ENCODE measurements at regions not wholly inside any gene's neighbourhood (a gene's known extent, or its start where the extent isn't known, plus 50 kb on each side); places are given as distances from the start of the nearest gene placed in this dataset.

DNA sequence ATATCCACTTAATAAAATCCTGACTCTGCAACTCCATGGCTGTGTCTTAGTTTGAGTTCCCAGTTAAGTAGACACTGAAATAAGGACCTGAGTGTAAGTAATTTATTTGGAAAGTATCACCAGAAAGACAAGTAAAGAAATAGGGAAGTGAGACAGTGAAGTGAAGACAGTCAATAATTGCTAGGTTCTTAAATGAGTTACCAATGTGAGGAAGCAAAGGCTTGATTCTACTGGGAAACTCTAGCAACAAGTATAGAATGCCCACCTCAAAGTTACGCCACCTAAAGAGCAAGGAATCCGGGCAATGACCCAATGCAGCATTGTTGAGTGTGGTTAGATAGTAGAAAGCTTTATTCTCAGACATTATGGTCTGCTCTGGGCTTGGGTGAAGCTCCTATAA, 383.9 kb downstream of the TLR4 start:
- no peak for DNase-seq

DNA sequence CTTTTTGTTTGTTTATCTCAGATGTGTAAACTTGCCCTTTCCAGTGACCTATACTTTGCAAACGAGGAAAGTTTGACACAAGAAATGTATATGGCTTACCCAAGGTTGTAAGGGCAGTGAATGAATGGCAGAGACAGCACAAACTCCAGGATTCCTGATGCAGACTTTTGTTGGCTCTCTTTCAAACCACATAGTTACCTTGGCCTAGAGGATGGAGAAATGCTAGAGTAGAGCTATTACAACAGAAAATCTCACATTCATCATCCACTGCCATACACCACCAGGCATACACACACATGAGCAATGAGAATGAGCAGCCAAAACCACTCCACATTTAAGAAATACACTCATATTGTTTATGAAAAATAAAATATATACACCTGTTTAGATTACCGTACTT, 387.0 kb downstream of the TLR4 start:
- no peak for DNase-seq

DNA sequence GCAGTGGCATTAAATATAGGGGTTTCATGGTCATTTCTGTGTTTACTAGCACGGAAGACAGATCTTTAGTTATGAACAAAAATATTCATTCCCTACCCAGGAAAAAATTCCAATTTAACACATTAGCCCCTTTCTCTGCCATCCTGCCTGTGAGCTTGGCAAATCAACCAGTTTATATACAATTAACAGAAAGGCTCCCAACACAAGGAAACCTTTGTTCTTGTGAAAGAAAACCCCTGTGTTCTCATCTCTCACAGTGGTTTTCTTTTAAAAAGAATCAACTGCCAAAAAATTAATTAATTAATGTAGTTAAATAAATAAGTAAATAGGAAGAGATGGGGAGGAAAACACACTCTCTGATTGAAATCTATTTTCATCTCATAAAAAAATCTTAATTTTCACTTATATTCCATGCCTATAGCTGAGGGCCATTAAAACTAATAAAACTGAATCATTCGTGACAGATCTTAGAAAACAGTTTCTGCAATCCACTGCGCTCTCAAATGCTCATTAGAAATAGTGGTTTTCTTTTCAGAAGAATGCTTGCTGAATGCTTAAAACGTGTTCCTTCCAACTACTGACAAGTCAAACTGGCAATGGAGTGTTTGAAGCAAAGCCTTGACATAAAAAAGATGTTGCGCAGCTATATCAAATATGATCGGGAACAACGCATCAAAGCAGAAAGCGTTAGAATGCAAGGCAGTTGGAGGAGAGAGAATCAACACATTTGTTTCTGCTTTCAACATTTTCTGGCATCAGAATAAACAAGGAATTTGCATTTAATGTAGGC, 387.7 kb downstream of the TLR4 start:
- DNase-seq = no peak

DNA sequence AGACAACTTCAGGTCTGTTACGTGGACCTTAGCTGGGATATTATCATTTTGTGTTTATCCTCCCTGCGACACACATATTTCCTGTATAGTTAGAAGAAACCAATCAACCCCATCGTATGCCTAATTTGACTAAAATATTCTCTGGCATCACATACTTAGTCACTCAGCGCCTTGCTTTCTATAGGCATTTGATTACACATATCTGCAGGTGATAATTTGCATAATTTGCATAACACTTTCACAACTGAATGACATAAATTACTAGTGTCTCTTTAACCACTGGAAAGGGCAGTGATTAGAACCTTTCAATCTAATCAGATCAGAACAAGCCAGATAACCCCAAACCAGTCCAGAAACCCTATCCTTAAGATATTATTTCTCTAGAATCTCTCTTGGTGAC, 390.2 kb downstream of the TLR4 start:
- DNase-seq = no peak

DNA sequence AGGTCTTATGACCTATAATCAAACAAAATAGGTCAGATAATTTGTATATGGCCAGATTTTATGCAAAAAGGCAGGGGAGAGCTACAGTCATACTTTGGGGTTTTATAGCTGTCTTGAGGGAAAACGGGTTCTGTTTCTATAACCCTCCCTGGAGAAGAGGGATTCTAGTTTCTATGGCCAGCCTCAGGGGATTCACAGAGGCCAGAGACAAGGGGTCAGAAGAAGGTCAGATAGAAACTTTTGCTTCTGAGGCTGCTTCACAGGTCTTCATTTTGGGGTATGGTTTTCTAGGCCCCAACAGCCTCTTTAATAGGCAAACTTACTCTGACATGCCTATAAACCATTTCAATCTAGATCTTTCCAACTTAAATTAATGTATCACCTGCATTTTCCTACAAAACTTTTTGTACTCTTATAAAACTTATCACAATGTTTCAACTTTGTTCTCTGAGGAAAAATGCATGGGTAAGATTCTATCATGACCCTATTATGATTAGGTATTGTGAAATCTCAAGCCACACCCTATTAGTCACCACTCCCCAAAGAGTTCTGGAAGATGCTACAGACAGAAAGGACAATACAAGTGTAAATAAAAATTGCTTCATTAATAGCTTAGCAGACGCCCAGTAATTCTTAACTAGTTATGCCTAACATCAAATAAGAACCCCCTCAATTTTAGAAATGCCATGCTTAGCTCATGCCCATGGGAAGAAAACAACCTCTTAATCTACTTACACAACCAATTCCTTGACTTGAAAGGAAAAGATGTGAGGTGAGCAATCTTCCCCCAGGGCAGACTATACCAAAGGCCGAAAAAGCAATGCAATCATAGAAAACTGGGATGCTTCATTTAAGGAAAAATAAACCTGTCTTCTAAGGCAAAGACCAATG, 396.6 kb downstream of the TLR4 start:
- no peak for DNase-seq

DNA sequence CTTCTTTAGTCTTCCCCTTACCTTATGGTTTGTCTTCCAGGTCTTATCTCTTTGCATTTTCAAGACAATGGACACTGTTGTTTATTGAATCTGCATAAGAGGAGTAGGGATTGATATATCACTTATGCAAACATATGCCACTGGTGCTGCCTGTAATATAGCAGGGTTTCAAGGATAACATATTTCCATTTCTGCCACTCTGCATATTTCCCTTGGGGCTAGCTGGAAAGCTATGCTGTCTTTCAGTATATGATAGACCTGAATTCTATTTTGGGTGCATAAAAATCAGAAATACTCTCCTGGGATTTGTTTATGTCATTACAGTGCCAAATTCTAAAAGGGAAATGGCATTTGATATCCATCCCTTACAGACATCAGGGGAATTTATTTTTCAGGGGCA, 400.2 kb downstream of the TLR4 start:
- DNase-seq = no peak

DNA sequence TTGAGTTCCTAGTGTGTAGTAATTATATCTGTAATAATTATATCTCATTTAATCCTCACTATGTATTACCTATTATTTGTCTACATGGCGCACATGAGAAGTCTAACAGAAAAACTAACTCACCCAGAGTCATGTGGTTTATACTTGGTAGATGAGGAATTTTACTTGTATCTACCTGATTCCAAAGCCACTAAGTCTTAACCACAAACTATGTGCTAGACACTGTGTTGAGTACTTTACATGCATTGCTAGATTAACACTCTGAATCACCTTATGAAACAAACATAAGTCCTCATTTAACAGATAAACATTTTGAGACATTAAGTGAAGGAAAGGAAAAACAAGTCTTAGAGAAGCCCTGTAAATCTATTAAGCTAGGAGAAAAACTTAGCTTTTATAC, 404.8 kb downstream of the TLR4 start:
- DNase-seq = no peak

DNA sequence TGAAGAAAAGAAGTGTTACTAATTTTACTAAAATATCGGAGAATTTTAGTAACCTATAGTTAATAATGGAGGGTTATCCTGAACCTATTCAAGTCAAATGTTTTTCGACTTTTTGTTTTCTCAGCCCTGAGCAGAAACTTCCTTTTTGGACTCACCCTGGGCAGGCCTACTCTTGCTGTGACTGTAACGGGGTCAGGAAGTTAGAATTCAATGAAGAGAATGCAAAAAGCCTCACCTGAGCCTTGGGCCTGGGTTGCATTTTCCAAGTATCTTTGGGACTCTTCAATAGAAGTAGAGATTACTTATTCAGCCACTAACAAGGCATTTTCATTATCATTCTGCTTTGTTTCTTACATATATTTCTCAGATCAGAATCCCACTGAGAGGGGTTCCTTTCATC, 405.3 kb downstream of the TLR4 start:
- DNase-seq = no peak

DNA sequence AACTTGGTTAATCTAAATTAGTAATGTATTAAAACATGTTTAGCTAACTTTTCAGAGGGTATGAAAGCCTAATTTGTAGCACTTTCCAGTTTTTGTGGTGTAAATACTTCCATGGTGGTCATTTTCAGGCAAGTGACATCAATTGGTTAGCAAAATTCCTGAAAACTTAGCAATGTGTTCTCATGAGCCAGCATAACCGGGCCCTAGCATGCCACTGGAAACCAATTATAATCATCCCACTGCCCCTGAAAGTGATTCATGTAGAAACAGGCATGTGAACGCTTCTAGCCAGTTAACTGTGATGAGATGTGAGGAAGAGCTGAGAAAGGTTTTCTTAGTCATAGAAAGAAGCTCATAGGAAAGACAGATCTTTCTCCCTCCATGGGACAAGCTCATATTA, 417.2 kb downstream of the TLR4 start:
- no peak for DNase-seq

DNA sequence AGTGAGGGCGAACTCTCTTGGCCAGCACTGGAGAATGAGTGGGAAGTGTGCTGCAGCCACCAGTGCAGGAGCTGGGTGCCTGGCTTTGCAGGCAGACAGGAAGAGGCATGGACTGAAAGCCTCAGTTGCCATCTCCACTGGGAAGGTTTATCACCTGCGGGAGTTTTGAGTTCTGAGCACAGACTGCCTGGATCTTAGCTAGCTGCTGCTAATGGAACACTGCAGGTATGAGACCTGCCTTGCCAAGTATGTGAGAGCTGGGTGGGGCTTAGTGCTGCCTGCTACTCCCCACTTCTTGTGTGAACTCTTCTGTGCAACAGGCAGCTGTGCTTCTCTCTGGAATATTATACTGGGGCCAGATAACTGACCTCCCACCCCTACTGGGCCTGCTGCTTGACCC, 424.1 kb downstream of the TLR4 start:
- no peak for DNase-seq

DNA sequence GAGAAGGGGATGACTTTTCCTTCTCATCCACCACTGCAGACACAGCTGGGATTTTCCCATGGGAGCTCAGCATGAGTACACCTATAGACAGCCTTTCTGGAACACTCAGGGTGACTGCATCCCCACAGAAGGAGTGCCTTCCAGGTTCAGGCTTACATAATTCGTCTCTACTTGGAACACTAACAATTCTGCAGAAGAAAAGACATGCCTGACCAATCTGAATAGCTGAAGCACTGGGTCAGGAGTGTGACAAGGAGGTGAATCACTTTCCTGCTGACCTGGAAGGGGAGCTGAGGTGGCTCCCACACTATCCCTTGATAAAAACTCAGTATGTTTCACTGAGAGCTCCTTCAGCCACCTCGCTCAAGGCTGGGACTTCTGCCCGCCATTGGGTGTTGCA, 425.3 kb downstream of the TLR4 start:
- DNase-seq = no peak

DNA sequence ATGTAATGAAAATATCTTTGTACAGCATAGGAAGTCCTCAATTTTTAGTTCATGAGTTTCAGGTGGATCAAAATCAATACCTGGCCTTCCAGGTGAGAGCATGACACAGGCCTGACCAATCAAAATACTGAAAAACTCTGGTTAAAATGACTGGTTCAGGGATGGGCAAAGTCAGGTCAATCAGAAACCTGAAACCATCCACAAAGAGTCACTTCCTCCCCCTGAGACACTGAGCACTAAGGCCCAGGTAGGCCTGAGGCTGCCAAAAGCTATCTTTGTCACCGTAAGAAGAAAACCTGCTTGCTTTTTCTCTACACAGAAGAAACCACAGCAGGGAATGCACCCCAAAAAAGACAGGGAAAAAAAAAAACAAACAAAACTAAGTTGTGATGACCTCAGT, 444.8 kb downstream of the TLR4 start:
- no peak for DNase-seq

DNA sequence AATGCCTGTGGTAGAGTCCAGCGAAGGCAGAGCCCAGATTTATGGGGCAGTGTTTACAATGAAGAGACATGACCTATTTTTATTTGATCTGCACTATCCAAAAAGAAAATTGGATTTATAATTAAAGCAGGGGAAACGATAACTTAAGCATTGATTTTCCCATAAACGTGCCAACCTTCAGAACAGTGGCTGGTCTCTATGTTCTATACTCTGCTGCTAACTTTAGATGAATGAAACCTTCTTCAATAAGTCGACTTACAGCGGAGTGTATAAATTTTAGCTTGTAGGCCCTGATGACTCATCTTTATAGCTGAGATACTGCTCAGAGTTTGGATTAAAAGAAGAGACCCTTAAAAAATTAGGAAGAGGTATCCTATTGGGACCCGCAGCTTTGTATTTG, 452.6 kb downstream of the TLR4 start:
- no peak for DNase-seq

DNA sequence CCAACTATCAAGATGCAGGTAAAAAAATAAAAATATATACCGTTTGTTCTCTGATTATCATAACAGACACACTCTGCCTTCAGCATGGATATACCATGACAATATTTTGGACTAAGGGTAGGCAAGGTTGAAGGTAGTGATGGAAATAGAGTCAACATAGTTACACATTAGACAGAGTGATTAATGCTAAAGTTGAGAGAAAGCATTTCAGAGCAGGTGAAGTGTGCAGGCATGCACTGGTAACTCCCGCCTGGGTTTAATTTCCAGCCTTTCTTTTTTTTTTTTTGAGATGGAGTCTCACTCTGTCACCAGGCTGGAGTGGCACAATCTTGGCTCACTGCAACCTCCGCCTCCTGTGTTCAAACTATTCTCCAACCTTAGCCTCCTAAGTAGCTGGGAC, 458.5 kb downstream of the TLR4 start:
- no peak for DNase-seq

DNA sequence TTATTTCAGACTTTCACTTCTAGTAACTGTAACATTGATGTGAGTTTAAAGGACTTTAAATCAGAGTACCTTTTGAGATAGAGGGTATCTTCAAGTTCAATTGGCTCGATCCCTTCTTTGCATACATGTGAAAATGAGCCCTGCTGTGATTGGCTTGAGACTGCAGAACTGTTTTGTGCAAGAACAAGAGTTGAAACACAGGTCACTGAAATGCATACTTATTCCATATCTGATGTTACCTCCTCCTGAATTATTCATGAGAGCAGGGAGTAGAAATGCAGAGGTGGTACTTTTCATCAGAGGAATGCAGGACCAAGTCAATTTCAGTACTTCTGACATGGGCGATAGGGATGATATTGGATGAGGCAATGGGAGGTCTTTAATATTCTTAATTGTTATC, 459.5 kb downstream of the TLR4 start:
- DNase-seq = no peak

DNA sequence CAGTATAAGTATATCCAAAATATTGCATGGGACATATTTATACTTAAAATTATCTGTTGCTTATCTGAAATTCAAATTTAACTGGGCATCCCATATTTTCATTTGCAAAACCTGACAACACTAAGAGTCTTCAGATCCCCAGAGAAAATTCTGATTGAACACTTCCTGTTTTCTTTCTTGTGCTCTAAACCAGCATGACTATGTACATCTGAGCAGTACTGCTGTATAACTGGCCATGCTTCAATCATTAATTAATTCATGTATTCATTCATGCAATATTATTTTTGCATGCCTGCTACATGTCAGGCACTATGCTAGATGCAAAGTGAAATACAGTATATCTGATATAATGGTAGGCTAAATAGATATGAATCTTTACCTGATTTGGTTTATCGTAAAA, 461.2 kb downstream of the TLR4 start:
- DNase-seq = no peak

DNA sequence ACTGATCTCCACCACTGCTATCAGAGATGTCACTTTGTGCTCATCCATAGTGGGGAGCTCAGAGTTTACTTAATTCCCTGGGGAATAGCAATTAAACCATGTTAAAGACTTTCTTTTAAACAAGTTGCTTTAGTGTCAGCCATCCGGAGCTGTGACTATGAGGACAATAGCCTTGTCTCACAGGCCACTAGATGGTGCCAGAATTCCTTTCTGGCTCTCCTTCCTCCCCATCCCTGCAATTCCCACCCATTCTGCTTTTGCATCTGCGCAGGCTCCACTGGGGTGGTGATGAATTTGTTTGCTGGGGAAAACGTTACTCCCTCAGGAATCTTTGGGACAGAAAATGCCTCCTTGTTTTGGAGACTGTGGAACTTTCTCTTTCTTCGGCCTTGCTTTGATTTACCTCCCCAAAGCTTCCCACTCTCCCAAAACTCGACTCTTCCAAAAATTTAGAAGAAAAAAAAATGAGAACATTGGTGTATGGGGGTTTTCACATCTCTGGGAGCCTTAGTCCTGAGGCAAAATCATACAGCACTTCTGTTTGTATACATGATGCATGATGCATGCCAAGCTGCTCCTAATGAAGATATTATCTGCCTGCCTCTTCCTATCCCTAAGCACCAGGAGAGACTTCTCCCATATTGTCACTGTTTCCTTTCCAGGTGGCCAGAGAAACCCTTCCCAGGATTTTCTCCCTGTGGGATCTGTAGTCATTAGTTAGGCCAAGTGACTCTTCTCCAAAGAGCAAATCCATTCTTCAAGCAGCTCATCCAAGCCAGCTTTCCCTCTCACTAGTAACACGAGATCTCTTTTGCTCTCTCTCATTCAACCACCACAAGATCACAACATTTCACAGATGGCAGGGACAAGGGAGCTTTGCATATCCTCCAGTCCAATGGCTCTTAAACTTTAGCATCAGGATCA, 466.1 kb downstream of the TLR4 start:
- DNase-seq = no peak

DNA sequence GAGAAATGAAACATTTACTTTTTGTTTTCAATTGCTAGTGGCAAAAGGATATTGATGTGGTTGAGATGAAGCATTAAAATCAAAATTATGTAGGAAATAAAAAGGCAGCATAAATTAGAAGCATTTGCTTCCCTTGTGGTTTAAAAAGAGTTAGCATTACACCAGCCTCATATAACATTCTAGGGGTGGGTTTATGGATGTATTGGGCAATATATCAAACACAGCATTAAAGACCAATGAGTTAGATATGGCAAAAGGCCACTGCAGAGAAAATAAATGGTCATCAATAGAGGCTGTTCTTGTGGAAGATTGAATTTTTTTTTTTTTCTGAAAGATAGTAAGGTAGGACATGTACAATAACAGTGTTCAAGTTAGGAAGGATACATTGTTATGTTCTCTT, 473.0 kb downstream of the TLR4 start:
- no peak for DNase-seq

DNA sequence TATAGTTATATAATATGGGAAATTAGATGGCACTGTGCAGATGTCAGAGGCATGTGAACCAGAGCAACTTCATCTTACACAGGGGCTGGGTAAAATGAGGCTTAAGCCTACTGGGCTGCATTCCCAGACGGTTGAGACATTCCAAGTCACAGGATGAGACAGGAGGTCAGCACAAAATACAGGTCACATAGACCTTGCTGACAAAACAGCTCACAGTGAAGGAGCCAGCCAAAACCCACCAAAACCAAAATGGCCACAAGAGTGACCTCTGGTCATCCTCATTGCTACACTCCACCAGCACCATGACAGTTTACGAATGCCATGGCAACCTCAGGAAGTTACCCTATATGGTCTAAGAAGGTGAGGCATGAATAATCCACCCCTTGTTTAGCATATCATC, 479.4 kb downstream of the TLR4 start:
- DNase-seq = no peak

DNA sequence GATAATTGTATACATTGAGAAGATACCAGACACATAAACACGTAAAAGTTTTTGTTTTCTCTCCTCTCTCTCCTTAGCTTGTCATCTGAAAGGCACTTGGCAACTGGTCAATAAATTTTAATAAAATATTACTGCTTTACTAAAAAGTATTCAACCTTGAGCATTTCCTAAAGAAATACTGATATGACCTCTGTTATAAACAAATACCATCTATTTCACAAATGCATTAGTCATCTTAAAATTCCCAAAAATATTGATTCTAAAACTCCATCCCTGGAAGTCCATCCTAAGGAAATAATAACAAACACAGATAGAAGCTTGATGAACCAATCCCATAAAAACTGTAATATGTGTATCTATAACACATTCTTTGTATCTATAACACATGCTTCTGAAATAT, 483.2 kb downstream of the TLR4 start:
- no peak for DNase-seq

DNA sequence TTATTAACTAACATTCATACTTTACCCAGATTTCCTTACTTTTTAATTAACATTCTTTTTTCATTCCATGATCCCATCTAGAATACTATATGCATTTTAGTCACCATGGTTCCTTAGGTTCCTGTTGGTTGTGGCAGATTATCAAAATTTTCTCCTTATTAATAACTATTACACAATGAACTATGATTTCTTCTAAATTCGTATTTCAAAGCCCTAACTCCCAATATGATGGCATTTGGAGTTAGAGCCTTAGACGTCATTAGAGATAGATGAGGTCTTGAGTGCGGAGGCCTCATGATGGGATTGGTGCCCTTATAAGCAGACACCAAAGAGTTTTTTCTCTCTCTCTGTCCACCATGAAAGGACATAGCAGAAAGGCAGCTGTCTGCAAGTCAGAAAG, 485.4 kb downstream of the TLR4 start:
- no peak for DNase-seq

DNA sequence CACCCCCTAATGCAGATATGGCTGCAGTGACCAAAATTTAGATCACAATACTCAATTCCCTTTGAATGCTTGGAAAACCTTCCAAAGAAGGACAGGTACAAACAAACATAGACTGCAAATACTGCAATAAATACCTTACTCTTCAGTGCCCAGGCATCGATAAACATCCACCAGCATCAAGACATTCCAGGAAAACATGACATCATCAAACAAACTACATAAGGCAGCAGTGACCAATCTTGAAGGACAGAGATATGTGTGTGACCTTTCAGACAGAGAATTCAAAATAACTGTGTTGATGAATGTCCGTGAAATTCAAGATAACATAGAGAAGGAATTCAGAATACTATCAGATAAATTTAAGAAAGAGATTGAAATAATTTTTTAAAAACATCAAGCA, 488.6 kb downstream of the TLR4 start:
- no peak for DNase-seq

DNA sequence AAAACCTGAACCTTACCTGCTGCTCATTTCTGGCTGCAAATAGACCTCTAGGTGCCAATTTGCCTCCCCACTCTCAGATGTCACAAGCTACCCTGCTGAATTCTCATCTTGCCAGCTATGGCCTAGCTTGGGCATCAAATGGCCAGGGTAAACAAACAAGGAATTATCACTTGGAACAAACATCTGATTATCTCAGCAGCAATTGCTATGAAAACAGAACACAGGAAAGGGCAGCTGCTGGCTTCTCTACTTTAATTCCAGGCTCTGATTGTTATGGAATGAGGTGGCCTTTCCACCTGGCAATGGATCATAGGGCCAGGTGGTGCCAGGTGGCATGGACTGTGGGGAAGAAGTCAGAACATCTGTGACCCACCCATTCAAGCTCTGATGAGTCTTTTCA, 505.1 kb downstream of the TLR4 start:
- DNase-seq = no peak

Data from NCI-H1436 treated with DMSO at 0.1 percent for 48 hours (cell line).